Endothelial cell of umbilical vein (primary cell): ENCODE measurements at regions not wholly inside any gene's neighbourhood (a gene's known extent, or its start where the extent isn't known, plus 50 kb on each side); places are given as distances from the start of the nearest gene placed in this dataset.
"Not testable (repeated sequence)": the region's sequence is repeated elsewhere in the genome, so short reads cannot be mapped to it uniquely, and the experiment has no call there.

Experiments
- BruUV-seq: library from RNA; stranded (reverse); fragments of 400-500 nt; replicated peaks from 2 replicates; lab custom pipeline; 2021; lab: Mats Ljungman, UMichigan
- CTCF ChIA-PET: fragments of 300-600, 350-600 bp; sonication (Branson Sonifier 250); formaldehyde crosslinking; loops from one replicate; lab custom pipeline; 2021; ENCODE audit warnings: antibody characterized with exemption, inconsistent platforms; lab: Charles Lee
- POLR2A ChIA-PET: fragments of 300-600, 350-600 bp; sonication (Branson Sonifier 250); formaldehyde crosslinking; loops from one replicate; lab custom pipeline; 2021; ENCODE audit warnings: antibody characterized with exemption, inconsistent platforms; lab: Charles Lee
- DNase-seq: peaks from one replicate; pipeline ENCODE4 v3.0.0-alpha.2; 2011; ENCODE audit warnings: low read depth, low spot score
- FAIRE-seq: peaks from 2 replicates; lab custom pipeline; 2011; peaks lifted over from hg19 to GRCh38; lab: Jason Lieb, UNC
- H2AFZ ChIP-seq: 2 replicates; pipeline ENCODE4 v1.6.0; 2012; ENCODE audit warnings: low read depth, low read length, control low read depth, inconsistent platforms
- H3K27ac ChIP-seq: 2 replicates; pipeline ENCODE4 v1.5.1; 2011; ENCODE audit warnings: low read depth, mild to moderate bottlenecking, control low read depth, low read length, moderate library complexity; ENCODE audit not compliant: insufficient read depth
- H3K27me3 ChIP-seq, 2 experiments: 2 replicates each; pipeline versions ENCODE4 v1.6.0 to v1.6.1; 2011; ENCODE audit warnings: low read length in 2 of 2, mixed read lengths in 1 of 2; ENCODE audit not compliant: control insufficient read depth in 2 of 2, insufficient read depth in 2 of 2
- H3K36me3 ChIP-seq, 2 experiments: 2 replicates in 1 of 2; 3 replicates in 1 of 2; pipeline ENCODE4 v1.5.1; 2011; ENCODE audit warnings: low read length in 2 of 2, mild to moderate bottlenecking in 1 of 2, moderate library complexity in 1 of 2; ENCODE audit not compliant: control insufficient read depth in 2 of 2, insufficient read depth in 2 of 2; ENCODE audit errors: extremely low read depth in 1 of 2
- H3K4me1 ChIP-seq: 3 replicates; pipeline ENCODE4 v1.5.1; 2011; ENCODE audit warnings: mild to moderate bottlenecking, low read length; ENCODE audit not compliant: control insufficient read depth, insufficient read depth; ENCODE audit errors: extremely low read depth
- H3K4me2 ChIP-seq: 2 replicates; pipeline ENCODE4 v1.6.1; 2011; ENCODE audit warnings: low read length, control low read depth, mixed read lengths; ENCODE audit not compliant: insufficient read depth
- H3K4me3 ChIP-seq, 3 experiments: fragments of 200-600 bp in 1 of 3; sonication (generic), shearing (Covaris generic) in 1 of 3; replicated peaks in 1 of 3; 2 replicates each; pipeline ENCODE4 v1.5.1; 2011 to 2016; ENCODE audit warnings: control low read depth in 3 of 3, low read length in 3 of 3, mild to moderate bottlenecking in 2 of 3, inconsistent platforms in 1 of 3, low read depth in 1 of 3, moderate library complexity in 1 of 3; ENCODE audit not compliant: insufficient read depth in 1 of 3
- H3K79me2 ChIP-seq: 2 replicates; pipeline ENCODE4 v1.6.0; 2012; ENCODE audit warnings: low read length, inconsistent platforms; ENCODE audit not compliant: control insufficient read depth, insufficient read depth
- H3K9ac ChIP-seq: replicated peaks from 2 replicates; pipeline ENCODE3; 2011; ENCODE audit warnings: low read length, control low read depth; ENCODE audit not compliant: insufficient read depth; ENCODE audit errors: extremely low read depth
- H3K9me1 ChIP-seq: replicated peaks from 3 replicates; pipeline ENCODE4 v1.6.0; 2011; ENCODE audit warnings: mild to moderate bottlenecking, low read length; ENCODE audit not compliant: control insufficient read depth, insufficient read depth; ENCODE audit errors: extremely low read depth
- H3K9me3 ChIP-seq: replicated peaks from 2 replicates; pipeline ENCODE4 v1.5.1; 2012; ENCODE audit warnings: low read length, inconsistent platforms; ENCODE audit not compliant: control insufficient read depth, insufficient read depth
- H4K20me1 ChIP-seq: replicated peaks from 2 replicates; pipeline ENCODE3; 2011; ENCODE audit warnings: mild to moderate bottlenecking, low read length; ENCODE audit not compliant: control insufficient read depth, insufficient read depth; ENCODE audit errors: extremely low read depth
- CTCF ChIP-seq, 2 donors: IDR thresholded peaks; 1 replicate in 1 of 2; 2 replicates in 1 of 2; pipeline ENCODE4 v1.5.1; 2011; ENCODE audit warnings: low read length in 2 of 2, mild to moderate bottlenecking in 2 of 2, moderate library complexity in 2 of 2, control low read depth in 1 of 2, inconsistent platforms in 1 of 2, low read depth in 1 of 2; ENCODE audit not compliant: insufficient read depth in 1 of 2; ENCODE audit errors: extremely low read depth in 1 of 2
- EZH2 ChIP-seq: IDR thresholded peaks from 2 replicates; pipeline ENCODE4 v1.6.1; 2012; ENCODE audit warnings: borderline replicate concordance, low read depth, mild to moderate bottlenecking, moderate library complexity, low read length, inconsistent platforms; ENCODE audit not compliant: severe bottlenecking
- FOS ChIP-seq: IDR thresholded peaks from 2 replicates; pipeline ENCODE4 v1.6.1; 2011; ENCODE audit warnings: mild to moderate bottlenecking, low read length, moderate library complexity, borderline replicate concordance; ENCODE audit not compliant: insufficient read depth
- GATA2 ChIP-seq: IDR thresholded peaks from 2 replicates; pipeline ENCODE4 v1.7.0; 2011; ENCODE audit warnings: low read depth, mild to moderate bottlenecking, moderate library complexity, mixed read lengths, low read length; ENCODE audit not compliant: insufficient read length, insufficient read depth
- JUN ChIP-seq: IDR thresholded peaks from 2 replicates; pipeline ENCODE4 v1.6.1; 2011; ENCODE audit warnings: borderline replicate concordance, low read depth; ENCODE audit not compliant: insufficient read length, insufficient read depth
- MAX ChIP-seq: IDR thresholded peaks from 2 replicates; pipeline ENCODE4 v1.6.1; 2011; ENCODE audit not compliant: insufficient read depth, insufficient read length
- MYC ChIP-seq: IDR thresholded peaks from one replicate; pipeline ENCODE4 v1.6.1; 2011; ENCODE audit warnings: mild to moderate bottlenecking, low read depth, low read length
- POLR2A ChIP-seq: IDR thresholded peaks from 2 replicates; pipeline ENCODE4 v1.6.1; 2012; ENCODE audit warnings: low read depth, mild to moderate bottlenecking, control low read depth, low read length
- POLR2AphosphoS5 ChIP-seq: IDR thresholded peaks from 2 replicates; pipeline ENCODE4 v1.6.1; 2012; ENCODE audit warnings: low read depth, mild to moderate bottlenecking, control low read depth, low read length, moderate library complexity; ENCODE audit not compliant: insufficient read depth
- dilution Hi-C: fragments of 300-500 bp; cut with MboI; formaldehyde crosslinking; loops from one replicate; pipeline ENCODE4 v1.15.0; 2019; ENCODE audit warnings: low sequenced_read_pairs; ENCODE audit not compliant: extremely low pct_ligation_motif_present
- intact Hi-C: fragments of 100-400 bp; cut with micrococcal nuclease; formaldehyde crosslinking; loops from one replicate; pipeline ENCODE4 v1.10.0; 2022

- Histone ChIP-seq H3K4me1 (no peaks in the 10 kb centered on the region), H3K27ac (no peak overlapping the region), H4K20me1 (no peaks in the 10 kb centered on the region), H3K9me1 (no peaks in the 10 kb centered on the region), H2AFZ (no peak overlapping the region), H3K9ac (no peak overlapping the region), H3K4me2 (no peak overlapping the region), H3K79me2 (no peaks in the 10 kb centered on the region), H3K36me3 (no peaks in the 10 kb centered on the region), H3K27me3 (no peaks in the 10 kb centered on the region), H3K4me3 (no peak overlapping the region), H3K9me3 (no peaks in the 10 kb centered on the region)
- dilution Hi-C loops (no loop called here), intact Hi-C loops (no loop called here)
- DNase-seq (no peak), FAIRE-seq (no peak)
- TF ChIP-seq MAX, result no peak
- no peak for TF ChIP-seq JUN
- no peak for TF ChIP-seq CTCF (IDR thresholded peaks at IDR 0.05; ENCODE audit: extremely low read depth in 1 of 2, insufficient read depth in 1 of 2, low read depth in 1 of 2, low read length in 2 of 2)
- no peak for TF ChIP-seq FOS
- no peak for TF ChIP-seq POLR2A
- TF ChIP-seq GATA2, result no peak
- TF ChIP-seq MYC, result no peak
- TF ChIP-seq POLR2AphosphoS5, result no peak
- TF ChIP-seq EZH2, result no peak
- ChIA-PET POLR2A (no interaction called here), CTCF (no interaction called here)
- no TSS peak for BruUV-seq
Observed at GRCh38 chr11:50182486-50182885, 149.8 kb downstream of the OR4C45 start.

GRCh38 chr11:50183170-50183569, 150.5 kb downstream of the OR4C45 start:
- intact Hi-C loops, H3K27ac ChIP-seq, DNase-seq, dilution Hi-C loops, H3K27me3 ChIP-seq, H3K9me3 ChIP-seq, H3K4me3 ChIP-seq, H3K79me2 ChIP-seq, H2AFZ ChIP-seq, H4K20me1 ChIP-seq, CTCF ChIA-PET, H3K4me1 ChIP-seq, H3K4me2 ChIP-seq, FAIRE-seq, BruUV-seq, H3K36me3 ChIP-seq, POLR2A ChIA-PET, H3K9ac ChIP-seq, H3K9me1 ChIP-seq: not testable (repeated sequence)
